H1 (cell line): ENCODE measurements at regions not wholly inside any gene's neighbourhood (a gene's known extent, or its start where the extent isn't known, plus 50 kb on each side); places are given as distances from the start of the nearest gene placed in this dataset.

ENCODE experiments used
- USF2 ChIP-seq: IDR thresholded peaks from 2 replicates; pipeline ENCODE4 v1.6.1; 2011; ENCODE audit warnings: low read length, improper control_type of control experiment

GRCh38 chr13:81781471-81781870 lies 1440.5 kb upstream of the SPRY2 start (continued):
- TF ChIP-seq USF2: no peak
- TF ChIP-seq, all 59 proteins: peak for 0
